Thyroid gland (tissue), 4 donors: ENCODE measurements at regions not wholly inside any gene's neighbourhood (a gene's known extent, or its start where the extent isn't known, plus 50 kb on each side); places are given as distances from the start of the nearest gene placed in this dataset.

Source experiments
- DNase-seq, 2 donors: peaks; one replicate each; pipeline ENCODE4 v3.0.0-alpha.2; 2019
- H3K27ac ChIP-seq, 3 donors: fragments of 200-600 bp; sonication (generic); 1 replicate in 2 of 3; 2 replicates in 1 of 3; pipeline ENCODE4 v1.5.1; 2016 to 2019; ENCODE audit warnings: mild to moderate bottlenecking in 1 of 3, moderate library complexity in 1 of 3
- H3K27me3 ChIP-seq: fragments of 200-600 bp; sonication (generic); one replicate; pipeline ENCODE4 v1.5.1; 2019
- H3K36me3 ChIP-seq, 2 donors: fragments of 200-600 bp; sonication (generic); one replicate each; pipeline ENCODE4 v1.5.1; 2016 to 2019
- H3K4me1 ChIP-seq, 2 donors: fragments of 200-600 bp; sonication (generic); one replicate each; pipeline ENCODE4 v1.5.1; 2017 to 2019
- H3K4me3 ChIP-seq, 3 donors: fragments of 200-600 bp; sonication (generic); replicated peaks in 1 of 3; 1 replicate in 2 of 3; 2 replicates in 1 of 3; pipeline ENCODE4 v1.5.1; 2016; ENCODE audit warnings: mild to moderate bottlenecking in 1 of 3
- H3K9me3 ChIP-seq: fragments of 200-600 bp; sonication (generic); one replicate; pipeline ENCODE4 v1.5.1; 2017
- POLR2A ChIP-seq, 2 donors: fragments of 450-650 bp; IDR thresholded peaks; one replicate each; pipeline ENCODE4 v1.6.1; 2017; ENCODE audit warnings: antibody characterized with exemption in 2 of 2, mild to moderate bottlenecking in 2 of 2, moderate library complexity in 1 of 2
- WGBS, 2 donors: methylation state at CpG; one replicate each; pipeline ENCODE4 v1.1.5; 2017; 5-methylcytosine and 5-hydroxymethylcytosine counted together
- intact Hi-C: fragments of 100-400 bp; cut with DNase I; formaldehyde crosslinking; loops from one replicate; pipeline ENCODE4 v1.15.1; 2023
- TF ChIP-seq, protein P1 (sequence below), 6 experiments: fragments of 200-600 bp in 3 of 6; fragments of 450-650 bp in 3 of 6; sonication (generic) in 3 of 6; IDR thresholded peaks; one replicate each; pipeline ENCODE4 v1.5.1; 2016 to 2019; ENCODE audit warnings: antibody characterized with exemption in 6 of 6, mild to moderate bottlenecking in 2 of 6, inconsistent platforms in 1 of 6, moderate library complexity in 1 of 6

- intact Hi-C loops: no loop called here
- no peak overlapping the region for H3K27ac ChIP-seq
- no peak for DNase-seq
- no peaks in the 10 kb centered on the region for H3K4me1 ChIP-seq
- H3K36me3 ChIP-seq: no peaks in the 10 kb centered on the region
- H3K4me3 ChIP-seq: no peak overlapping the region
- WGBS, 2 donors: 58 to 62% methylated on average over 3 of the region's 3 CpGs
- TF ChIP-seq, protein P1, sequence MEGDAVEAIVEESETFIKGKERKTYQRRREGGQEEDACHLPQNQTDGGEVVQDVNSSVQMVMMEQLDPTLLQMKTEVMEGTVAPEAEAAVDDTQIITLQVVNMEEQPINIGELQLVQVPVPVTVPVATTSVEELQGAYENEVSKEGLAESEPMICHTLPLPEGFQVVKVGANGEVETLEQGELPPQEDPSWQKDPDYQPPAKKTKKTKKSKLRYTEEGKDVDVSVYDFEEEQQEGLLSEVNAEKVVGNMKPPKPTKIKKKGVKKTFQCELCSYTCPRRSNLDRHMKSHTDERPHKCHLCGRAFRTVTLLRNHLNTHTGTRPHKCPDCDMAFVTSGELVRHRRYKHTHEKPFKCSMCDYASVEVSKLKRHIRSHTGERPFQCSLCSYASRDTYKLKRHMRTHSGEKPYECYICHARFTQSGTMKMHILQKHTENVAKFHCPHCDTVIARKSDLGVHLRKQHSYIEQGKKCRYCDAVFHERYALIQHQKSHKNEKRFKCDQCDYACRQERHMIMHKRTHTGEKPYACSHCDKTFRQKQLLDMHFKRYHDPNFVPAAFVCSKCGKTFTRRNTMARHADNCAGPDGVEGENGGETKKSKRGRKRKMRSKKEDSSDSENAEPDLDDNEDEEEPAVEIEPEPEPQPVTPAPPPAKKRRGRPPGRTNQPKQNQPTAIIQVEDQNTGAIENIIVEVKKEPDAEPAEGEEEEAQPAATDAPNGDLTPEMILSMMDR (IDR thresholded peaks at IDR 0.05): no peak
- no peak for TF ChIP-seq POLR2A (IDR thresholded peaks at IDR 0.05)
- no peaks in the 10 kb centered on the region for H3K27me3 ChIP-seq
- no peaks in the 10 kb centered on the region for H3K9me3 ChIP-seq
Measured at GRCh38 chr6:164579035-164579434, 730.4 kb downstream of the C6orf118 start.

- TF ChIP-seq, protein P1 (IDR thresholded peaks at IDR 0.05): no peak
- no peak for TF ChIP-seq POLR2A (IDR thresholded peaks at IDR 0.05)
- 59 to 62% methylated on average over 3 of the region's 3 CpGs for WGBS, 2 donors
- Histone ChIP-seq H3K4me3 (no peak overlapping the region), H3K27me3 (no peaks in the 10 kb centered on the region), H3K9me3 (no peaks in the 10 kb centered on the region), H3K36me3 (no peaks in the 10 kb centered on the region), H3K27ac (no peak overlapping the region), H3K4me1 (no peaks in the 10 kb centered on the region)
- no peak for DNase-seq
- intact Hi-C loops: no loop called here
Measured at GRCh38 chr6:164578616-164579015, 730.8 kb downstream of the C6orf118 start.

GRCh38 chr6:164570801-164571200 is 738.6 kb downstream of the C6orf118 start:
- H3K9me3 ChIP-seq: no peaks in the 10 kb centered on the region
- H3K27me3 ChIP-seq: no peaks in the 10 kb centered on the region
- no peak overlapping the region for H3K4me3 ChIP-seq
- DNase-seq: no peak
- 82 to 89% methylated on average over 6 of the region's 6 CpGs for WGBS, 2 donors
- no peaks in the 10 kb centered on the region for H3K36me3 ChIP-seq
- intact Hi-C loops: no loop called here
- H3K4me1 ChIP-seq: no peaks in the 10 kb centered on the region
- no peak overlapping the region for H3K27ac ChIP-seq
- TF ChIP-seq, protein P1 (IDR thresholded peaks at IDR 0.05): no peak
- TF ChIP-seq POLR2A (IDR thresholded peaks at IDR 0.05): no peak

GRCh38 chr6:164569509-164569908 is 739.9 kb downstream of the C6orf118 start:
- H3K4me1 ChIP-seq: no peaks in the 10 kb centered on the region
- H3K27ac ChIP-seq: no peak overlapping the region
- no peak for DNase-seq
- H3K4me3 ChIP-seq: no peak overlapping the region
- H3K9me3 ChIP-seq: no peaks in the 10 kb centered on the region
- no peaks in the 10 kb centered on the region for H3K36me3 ChIP-seq
- intact Hi-C loops: no loop called here
- WGBS, 2 donors: 40 to 53% methylated on average over 1 of the region's 1 CpG
- no peaks in the 10 kb centered on the region for H3K27me3 ChIP-seq
- TF ChIP-seq, protein P1 (IDR thresholded peaks at IDR 0.05): no peak
- no peak for TF ChIP-seq POLR2A (IDR thresholded peaks at IDR 0.05)

DNA sequence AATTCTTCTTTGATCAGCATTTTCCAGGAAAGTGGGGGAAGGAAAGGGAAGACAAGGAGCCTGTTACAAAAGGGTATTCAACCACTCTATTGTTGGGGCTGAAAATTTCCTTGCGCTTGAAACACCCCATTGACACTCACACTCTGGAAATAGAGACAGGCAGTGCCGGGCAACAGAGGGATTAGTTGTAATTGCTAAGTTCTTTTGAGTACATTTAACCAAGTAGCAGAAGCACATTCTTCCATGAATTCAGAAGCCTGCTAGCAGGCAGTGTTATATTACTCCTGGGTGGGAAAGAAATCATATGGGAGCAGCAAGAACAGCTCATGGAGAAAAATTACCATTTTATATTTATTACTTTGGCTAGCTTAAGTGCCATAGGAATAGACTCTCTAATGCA is 745.5 kb downstream of the C6orf118 start:
- no peak overlapping the region for H3K4me3 ChIP-seq
- no peaks in the 10 kb centered on the region for H3K27me3 ChIP-seq
- H3K9me3 ChIP-seq: no peaks in the 10 kb centered on the region
- H3K4me1 ChIP-seq: no peaks in the 10 kb centered on the region
- intact Hi-C loops: no loop called here
- 43 to 51% methylated on average over 2 of the region's 2 CpGs for WGBS, 2 donors
- no peak overlapping the region for H3K27ac ChIP-seq
- H3K36me3 ChIP-seq: no peaks in the 10 kb centered on the region
- no peak for TF ChIP-seq POLR2A (IDR thresholded peaks at IDR 0.05)
- TF ChIP-seq, protein P1 (IDR thresholded peaks at IDR 0.05): no peak
- DNase-seq: no peak
